ENCODE measurements at regions not wholly inside any gene's neighbourhood (a gene's known extent, or its start where the extent isn't known, plus 50 kb on each side); places are given as distances from the start of the nearest gene placed in this dataset.

DNA sequence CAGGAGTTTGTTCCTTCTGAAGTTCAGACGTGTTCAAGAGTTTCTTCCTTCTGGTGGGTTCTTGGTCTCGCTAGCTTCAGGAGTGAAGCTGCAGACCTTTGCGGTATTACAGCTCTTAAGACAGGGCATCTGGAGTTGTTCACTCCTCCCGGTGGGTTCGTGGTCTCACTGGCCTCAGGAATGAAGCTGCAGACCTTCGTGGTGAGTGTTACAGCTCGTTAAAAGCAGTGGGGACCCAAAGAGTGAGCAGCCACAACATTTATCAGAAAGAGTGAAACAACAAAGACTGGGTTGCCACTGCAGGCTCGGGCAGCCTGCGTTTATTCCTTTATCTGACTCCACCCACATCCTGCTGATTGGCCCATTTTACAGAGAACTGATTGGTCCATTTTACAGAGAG is 373.1 kb downstream of the ETS1 start:
- DNase-seq: no peak

DNA sequence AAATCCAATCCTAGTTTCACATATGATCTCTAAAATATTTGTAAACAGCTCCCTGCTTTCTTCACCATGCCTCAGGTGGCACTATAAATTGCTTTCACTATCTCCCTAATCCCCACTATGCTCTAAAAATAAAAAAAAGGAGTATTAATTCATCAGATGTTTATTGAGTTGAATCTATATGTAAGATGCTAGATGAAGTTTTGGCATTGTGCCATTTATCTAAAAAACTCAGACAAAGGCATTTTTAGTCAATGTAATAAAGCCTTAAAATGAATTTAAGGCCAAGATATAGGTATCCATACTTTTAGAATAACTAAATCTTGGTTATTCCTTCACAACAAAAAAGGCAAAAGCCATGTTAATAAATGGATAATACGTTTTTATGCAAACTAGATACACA is 373.9 kb downstream of the ETS1 start:
- no peak for DNase-seq

DNA sequence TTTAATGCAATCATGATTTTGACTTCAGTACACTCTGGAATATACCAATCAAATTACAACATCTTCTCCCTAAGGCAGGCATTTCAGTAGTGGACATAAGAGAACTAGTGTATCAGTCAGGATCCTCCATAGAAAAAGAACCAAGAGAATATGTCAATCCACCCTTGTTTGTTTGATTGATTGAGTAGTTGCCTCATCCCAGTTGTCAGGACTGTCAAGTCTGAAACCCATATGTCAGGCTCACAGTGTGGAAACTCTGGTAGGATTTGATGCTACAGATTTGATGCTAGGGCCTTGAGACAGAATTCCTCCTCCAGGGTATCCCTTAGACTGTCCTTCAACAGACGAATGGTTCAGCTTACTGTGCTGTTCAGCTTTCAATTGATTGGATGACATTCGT is 375.0 kb downstream of the ETS1 start:
- DNase-seq: no peak

DNA sequence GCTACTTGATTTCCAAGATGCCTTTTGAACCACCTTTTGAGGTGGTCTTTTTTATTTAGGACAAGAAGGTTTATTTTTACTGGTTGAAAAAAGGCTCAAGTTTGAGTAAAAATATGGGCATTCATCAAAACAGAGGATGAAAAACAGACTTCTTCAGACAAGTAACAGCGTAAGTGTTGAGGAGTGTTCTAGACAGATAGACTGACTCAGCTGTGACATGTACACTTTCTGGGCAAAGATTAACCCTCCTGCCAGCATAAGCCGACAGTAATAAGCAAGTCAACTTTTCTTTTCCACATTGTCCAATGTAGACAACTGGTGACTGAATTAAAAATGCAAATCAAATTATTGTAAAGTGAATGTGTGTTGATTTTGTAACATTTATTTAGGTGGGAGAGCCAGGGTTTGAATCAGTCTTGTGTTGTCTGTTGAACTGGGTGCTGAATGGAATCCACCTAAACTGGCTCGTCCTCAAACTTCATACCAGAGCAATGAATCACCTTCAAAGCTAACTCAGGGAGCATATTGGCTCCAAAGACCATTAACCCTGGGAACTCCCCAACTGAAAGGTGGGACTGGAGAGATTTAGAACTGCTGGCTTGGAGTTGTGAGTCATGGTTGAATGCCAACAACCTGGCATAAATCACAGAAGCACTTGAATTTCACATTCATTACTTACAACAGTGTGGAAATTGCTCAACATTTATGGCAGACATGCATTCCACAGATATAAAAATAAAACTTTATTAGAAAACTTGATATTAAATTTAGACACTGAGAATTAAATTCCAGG is 377.0 kb downstream of the ETS1 start:
- no peak for DNase-seq

DNA sequence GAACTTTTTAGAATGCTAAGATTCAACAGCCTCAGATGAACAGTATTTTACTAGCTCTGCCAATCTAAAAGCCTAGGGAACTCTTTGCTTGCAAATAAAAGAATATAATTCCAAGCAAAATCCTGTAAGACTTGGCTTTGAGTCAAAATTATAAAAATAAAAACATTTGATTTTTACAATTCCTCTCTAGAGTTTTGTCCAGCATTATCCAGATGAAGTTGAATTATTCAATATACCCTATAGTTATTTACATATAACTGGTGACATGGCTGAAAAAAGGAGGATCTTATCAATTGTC is 378.3 kb downstream of the ETS1 start:
- no peak for DNase-seq

DNA sequence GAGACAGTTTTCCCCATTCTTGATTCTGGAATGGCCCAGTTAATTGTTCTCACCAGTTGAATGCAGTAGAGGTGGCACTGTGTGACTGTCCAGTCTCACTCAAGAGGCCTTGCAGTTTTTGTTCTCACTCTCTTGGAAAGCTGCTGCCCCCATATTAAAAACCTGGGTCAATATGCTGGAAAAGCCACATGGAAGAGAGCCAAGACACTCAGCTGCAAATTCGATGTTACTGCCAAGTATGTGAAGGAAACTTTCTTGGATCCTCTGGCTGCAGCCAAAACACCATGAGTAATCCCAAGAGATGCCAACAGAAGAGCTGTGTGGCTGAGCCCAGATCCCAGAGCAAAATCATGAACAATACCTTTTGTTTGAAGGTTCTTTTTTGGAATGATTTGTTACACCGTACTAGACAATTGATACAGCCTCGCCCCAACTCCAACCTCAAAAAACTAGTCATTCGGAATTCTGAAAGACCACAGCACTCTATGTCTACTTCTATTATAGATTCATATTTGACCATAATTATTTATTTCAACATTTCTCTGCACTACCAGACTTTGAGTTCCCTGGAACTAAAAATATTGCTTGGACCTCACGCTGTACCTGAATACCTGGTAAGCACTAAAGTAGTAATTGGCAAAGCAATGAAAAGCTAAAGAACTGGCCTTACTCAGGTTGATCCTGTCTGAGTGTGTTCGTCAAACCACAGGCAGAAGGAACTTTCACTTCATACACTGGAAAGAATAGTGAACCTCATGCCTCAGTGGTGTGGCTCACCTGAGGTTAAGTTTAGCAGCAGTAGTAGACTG is 378.8 kb downstream of the ETS1 start:
- DNase-seq: no peak

DNA sequence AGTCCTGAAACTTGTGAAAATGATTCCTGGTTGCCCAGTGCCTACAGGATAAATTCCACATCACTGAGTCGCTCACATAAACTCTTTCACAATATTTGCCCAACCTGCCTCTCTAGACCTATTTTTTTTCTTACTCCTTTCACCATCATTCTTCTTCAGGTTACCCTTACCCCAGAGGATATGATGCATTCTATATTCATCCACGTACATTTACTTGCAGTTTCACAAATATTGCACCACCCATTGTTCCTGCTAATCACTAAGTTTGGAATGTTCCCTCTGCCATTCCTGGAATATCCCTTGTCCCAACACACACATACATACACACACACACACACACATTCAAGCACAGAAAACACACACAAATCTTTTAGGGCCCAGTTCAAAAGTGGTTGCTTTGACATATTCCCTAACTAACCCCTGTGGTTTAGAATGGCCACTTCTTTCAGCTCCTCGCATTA is 379.5 kb downstream of the ETS1 start:
- DNase-seq: no peak

DNA sequence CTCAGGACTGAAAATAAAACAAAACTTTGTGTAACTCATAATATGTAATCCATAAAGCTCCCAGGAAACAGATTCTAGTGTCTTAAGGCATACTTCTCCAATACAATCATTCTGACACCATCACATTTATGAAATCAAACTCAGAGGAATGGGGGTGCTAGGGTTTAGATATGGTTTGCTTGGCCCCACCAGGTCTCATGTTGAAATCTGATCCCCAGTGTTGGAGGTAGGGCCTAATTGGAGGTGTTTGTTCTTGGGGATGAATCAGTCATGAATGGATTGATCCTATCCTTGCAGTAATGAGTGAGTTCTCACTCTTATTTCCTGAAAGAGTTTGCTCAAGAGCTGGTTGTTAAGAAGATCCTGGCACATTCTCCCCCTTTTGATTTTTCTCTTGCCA is 380.9 kb downstream of the ETS1 start:
- DNase-seq: no peak

DNA sequence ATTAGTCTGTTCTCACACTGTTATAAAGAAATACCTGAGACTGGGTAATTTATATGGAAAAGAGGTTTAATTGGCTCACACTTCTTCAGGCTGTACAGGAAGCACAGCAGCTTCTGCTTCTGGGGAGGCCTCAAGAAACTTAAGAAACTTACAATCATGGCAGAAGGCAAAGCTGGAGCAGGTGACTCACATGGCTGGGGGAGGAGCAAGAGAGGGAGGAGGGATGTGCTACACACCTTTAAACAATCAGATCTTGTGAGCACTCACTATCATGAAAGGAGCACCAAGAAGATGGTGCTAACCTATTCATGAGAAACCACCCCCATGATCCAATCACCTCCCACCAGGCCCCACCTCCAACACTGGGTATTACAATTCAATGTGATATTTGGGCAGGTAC is 381.6 kb downstream of the ETS1 start:
- no peak for DNase-seq

DNA sequence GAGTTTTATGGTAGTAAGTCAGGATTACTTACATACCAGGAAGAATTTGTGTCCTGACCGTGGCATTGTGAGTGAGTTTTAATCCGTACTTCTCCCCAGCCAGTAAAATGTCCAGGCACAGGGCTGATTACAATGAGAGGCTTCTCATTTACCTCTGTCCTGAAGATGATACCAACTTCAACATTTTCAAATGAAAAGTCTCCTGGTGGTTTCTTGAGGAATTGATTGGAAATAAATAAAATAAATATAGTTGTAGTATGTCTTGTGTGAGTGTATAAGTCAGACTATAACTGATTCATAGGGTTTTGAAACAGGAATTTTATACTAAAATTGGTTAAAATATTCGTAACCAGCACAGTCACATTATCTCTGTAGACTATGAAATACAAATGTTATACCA is 382.5 kb downstream of the ETS1 start:
- no peak for DNase-seq

DNA sequence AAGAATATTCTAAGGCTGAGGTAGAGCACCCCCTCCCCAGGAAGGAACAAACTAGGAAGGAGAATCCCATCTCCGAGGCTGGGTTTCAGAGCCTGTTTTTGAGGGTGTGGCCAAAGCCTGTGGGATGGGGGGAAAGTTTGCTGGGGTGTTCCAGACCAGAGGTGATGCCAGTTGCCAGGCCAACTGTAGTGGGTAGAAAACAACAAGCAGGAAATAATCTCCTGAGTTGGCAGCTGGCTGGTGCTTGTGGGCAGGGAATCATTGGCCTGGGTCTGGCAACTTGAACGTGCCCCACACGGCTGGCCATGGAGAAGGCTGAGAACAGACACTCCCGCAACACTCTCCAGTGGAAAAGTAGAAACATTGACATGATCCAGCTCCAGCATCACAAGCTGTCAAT is 385.6 kb downstream of the ETS1 start:
- no peak for DNase-seq

DNA sequence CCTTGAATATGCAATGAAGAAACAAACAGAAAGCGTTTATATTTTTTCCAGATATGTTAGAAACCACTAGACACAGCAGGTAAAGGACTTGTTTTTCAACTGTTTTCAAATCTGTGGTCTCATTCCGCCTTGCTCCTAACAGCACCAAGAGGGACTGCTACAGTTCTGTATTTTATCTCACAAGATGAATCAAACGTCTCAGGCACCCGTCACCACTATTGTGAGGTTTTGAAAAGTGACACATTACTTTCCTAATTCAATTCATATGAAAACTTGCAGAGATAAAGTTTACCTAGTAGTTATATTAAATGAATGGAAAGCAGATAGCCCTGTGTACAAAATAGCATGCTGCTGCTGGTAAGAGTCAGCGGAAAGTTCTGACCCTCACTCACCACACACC is 386.3 kb downstream of the ETS1 start:
- no peak for DNase-seq

DNA sequence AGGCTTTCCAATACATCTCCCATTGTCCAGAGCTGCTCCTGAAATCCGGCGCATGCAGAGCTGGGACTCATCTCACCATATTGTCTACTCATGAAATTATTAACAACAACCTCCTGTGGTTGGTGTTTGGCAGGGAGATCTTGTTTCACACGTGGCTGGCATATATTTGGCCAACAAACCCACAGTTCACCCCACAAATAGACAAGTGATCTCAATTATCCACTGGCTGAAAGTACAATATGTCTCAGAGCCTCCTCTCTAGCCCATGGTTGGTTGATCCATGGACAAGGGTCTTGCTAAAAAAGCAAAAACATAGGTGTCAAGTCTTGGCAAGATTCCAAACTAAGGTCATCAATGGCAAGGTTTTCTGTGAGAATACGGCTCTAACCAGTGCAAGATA is 386.9 kb downstream of the ETS1 start:
- DNase-seq: no peak

DNA sequence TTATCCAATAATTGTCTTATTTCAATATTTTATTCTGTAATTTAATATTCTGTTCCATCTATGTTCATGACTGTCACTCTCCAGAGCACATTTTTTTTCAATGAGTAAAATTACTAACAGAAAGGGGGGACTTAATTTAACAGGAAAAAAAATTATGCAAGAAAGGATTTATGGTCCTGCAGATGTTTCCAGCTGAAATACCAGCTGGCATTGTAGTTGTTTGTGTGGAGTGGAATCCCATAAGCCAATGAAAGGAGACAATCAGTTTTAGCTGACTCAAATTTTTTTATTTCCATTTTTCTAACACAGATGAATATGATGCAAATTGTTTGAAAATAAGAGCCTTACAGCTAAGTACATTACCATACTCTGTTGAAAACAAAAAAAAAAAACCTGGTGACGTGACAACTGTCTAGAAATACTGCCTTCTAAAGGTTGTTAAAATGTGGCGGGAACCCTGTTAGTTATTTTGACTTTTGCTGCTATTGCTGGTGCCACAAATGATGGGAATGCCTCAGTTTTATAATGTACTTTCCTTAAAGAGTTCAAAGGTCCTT is 389.1 kb downstream of the ETS1 start:
- DNase-seq: no peak

DNA sequence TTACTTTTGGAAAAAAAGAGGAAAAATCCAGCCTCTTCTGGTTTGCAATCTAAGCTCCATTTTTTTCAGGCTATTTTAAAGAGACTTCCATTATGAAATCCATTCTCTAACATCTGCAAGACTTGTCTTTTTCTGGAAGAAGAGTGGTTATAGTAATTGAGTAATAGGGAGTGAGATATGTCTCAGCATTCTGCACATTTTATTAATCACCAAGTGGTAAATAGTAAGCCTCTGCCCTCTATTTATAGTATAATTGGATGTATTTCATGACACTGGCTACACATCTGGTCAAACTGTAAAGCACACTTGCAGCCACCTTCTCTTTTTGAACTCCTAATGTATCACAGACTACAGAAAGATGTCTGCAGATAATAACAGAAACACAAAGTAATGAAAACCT is 391.1 kb downstream of the ETS1 start:
- DNase-seq: no peak

DNA sequence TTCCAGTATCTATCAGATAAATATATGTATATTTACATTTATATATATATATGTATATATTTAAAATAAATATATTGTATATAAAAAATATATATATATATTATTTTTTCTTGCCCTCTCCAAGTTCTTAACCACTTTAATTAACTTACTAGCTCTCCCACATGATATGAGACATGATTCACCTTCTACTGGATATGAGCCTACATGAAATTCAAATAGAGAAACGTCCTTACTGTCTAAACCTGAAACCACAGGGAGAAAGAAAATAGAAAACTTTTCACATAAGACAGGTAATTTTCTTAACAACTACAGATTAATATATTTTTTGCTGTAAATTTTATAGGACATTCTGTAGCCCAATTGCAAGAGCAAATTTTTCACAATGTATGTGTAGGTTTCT is 391.6 kb downstream of the ETS1 start:
- no peak for DNase-seq

DNA sequence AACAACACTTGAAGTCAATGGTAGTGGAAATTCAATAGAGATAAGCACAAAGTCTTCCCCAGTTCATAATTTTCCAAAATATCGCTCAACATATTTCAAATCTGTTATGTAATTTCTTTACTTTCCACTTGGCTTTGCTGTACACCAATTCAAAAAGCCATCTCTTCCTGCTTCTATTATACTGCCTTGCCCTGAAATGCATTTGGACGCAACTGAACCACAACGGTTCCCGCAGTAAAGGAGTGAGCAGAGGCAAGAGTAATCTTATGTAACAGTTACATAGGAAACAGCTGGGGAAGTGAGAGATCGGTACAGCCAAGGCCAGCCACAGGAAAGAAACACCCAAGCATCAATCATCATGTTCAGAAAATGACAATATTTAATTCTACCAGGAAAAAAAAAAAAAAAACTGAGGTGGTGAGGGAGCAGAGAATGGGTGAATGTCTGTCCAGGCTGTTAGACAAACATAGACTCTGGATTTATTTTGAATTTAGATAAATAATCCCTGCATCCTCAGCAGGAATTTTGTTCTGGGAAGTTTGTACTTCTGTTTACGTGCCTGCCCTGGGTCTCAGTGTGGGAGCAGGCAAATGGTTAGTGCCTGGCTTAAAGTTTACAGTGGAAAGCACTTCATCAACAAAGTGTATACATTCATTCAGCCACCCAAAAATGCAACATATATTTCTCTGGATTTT is 392.2 kb downstream of the ETS1 start:
- no peak for DNase-seq

DNA sequence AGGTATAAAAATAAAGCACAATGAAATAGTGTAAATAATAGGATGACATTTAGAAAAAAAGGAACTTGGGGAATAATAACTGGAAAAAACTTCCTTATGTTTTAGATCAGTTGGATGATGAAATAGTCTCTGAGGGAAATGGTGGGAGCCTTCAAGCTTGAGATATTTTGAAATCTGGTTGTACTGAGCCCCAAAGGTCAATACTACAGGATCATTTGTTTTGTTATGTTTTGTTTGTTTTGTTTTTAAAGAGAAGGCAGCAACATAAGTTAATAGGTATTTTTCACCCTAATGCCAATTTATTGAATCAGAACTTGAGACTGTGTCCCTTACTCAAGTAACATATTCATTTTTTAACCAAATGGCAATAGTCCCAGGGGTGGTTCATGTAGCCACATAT is 393.1 kb downstream of the ETS1 start:
- no peak for DNase-seq

DNA sequence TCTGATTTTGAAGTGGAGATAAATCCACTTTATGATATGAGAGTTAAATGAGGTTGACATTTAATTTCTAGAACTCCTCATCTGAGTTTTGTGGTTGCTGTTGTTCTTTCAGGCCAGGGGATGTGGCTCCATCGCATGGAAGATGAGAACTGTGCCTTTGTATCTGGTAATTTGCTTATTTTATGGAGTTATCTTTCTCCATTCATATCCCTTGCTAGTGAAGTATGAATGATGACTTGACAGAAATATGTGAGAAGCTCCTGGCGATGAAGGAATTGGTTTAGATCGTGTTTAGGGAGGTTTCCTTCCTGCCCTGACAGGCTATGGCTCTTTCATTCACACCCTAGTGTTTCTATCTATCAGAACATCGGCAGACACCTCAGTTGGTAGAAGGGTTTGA is 393.7 kb downstream of the ETS1 start:
- DNase-seq: no peak

DNA sequence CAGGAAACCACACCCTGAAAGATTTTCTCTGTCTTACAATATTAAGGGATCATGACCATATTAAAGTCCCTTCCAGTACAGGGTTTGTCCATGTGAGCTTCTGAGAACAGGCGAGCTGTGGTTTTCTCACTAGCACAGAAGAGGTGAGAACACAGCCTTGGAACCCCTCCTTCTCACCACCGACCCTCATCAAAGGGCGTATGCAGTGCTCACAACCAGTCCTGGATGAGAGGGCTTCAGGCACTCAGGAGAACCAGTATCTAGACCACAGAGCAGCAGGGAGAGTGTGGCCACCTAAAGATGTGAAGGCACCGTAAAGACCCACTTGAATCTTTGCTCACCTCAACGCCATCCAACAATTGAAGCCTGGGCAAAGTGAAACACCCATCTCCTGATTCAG is 397.0 kb downstream of the ETS1 start:
- no peak for DNase-seq

DNA sequence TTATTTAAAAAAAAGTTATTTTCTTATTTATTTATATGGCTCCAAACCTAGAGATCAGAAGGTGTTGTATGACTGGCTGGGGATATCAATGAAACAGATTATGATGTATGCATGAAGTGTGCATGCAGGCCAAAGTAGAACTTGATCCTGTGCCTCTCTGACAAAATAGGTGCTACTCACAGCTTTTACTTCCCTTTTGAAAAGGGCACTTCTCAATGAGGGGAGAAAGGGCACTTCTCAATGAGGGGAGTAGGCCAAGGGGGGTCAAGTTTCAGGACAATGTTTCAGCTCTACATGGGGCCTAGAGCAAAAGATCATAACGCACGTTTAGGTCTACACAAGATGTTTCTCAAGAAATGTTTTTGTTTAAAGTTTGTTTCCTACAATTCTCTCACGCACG is 397.5 kb downstream of the ETS1 start:
- no peak for DNase-seq

DNA sequence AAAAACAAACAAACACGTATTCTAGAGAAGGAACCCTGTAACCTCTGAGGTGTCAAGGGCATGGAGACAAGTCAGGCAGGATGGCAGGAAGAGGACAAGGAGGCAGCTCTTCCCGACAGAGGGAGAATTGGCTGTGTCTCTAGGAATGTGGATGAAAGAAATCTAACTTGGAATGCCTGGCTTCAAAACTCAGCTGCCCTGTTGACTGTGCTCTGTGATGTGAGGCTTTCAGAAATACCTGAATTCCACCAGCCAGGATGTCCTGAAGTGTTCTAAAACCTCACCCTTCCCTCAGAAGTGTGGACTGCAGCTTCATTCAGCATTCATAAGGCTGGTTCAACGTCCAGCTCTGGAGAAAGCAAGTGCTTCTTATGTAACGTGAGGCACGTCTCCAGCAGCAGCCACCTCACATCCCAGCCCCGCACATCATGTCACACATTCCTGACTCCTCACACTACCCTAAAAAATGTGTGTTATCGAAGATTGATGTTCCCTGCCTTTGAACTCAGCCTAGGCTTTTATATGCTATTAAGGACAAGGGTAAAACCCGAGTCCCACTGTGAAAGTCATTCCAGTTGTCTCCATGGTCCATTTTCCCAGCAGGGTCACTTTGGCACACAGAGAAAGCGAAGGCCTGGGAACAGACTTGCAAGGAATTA is 398.9 kb downstream of the ETS1 start:
- no peak for DNase-seq

DNA sequence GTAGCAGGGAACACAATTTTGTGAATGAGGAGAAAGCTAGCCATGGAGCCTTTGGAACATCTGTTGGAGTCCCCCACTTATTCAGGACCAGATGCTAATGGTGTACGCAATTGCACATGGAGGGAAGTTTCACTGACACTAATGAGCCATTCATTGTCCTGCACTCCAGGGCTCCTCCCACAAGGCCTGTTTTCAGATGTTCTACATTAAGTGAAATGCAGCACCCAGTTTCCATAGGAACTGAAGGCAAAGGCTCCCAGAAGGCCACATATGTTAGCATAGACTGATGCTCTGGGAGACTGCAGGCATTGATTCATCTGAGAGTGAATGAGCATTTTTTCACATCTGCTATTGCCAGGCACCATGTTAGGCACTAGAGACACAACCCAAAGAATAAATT is 399.5 kb downstream of the ETS1 start:
- DNase-seq: no peak

Measured in activated CD4-positive, CD25-positive, alpha-beta regulatory T cell treated with anti-CD3 and anti-CD28 coated beads, Interleukin-2, amount 50 U/mL, for 72 hours (primary cell).